GM21526 (cell line): ENCODE measurements at regions not wholly inside any gene's neighbourhood (a gene's known extent, or its start where the extent isn't known, plus 50 kb on each side); places are given as distances from the start of the nearest gene placed in this dataset.

ENCODE experiments used
- ATAC-seq: cut with Tn5 transposase; IDR thresholded peaks from one replicate; pipeline ENCODE4 v1.9.1; 2021; ENCODE audit warnings: moderate library complexity; ENCODE audit not compliant: unreplicated experiment, low FRiP score

DNA sequence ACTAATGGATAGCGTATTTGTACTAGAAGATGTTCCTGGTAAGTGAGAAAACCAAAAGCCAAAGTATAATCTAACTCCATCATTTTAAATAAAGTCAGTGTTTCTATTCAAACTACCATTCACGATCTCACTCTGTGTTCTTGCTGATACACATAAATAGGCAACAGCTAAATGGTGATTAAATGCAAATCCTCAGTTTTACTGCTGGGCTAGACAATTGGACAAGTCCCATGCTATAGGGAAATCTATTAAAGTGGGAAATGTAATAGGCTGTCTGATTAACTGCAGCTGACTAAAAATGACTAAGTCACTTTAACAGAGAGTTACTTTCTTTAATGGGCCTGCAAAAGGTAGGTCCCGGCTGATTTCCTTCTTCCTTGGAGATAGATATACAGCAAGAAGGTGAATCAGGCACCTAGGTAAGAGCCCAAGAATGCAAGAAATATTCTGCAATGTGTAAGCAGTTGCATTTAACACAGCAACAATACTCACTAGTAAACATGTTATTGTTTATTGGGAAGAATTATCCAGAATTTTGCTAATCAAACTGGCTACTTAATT is 298.4 kb downstream of the SLITRK6 start:
- no peak for ATAC-seq

DNA sequence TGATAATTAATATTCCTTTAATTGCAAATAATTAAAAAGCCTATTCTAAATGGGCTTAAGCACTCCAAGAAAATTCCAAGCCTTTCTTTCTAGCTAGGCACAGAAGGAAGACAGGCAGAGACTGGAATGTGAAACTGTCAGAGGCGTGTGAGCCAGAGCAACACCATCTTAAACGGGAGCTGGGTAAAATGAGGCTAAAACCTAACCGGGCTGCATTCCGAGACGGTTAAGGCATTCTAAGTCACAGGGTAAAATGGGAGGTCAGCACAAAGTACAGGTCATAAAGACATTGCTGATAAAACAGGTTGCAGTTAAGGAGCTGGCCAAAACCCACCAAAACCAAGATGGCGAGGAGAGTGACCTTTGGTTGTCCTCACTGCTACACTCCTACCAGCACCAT is 300.4 kb downstream of the SLITRK6 start:
- ATAC-seq: no peak

DNA sequence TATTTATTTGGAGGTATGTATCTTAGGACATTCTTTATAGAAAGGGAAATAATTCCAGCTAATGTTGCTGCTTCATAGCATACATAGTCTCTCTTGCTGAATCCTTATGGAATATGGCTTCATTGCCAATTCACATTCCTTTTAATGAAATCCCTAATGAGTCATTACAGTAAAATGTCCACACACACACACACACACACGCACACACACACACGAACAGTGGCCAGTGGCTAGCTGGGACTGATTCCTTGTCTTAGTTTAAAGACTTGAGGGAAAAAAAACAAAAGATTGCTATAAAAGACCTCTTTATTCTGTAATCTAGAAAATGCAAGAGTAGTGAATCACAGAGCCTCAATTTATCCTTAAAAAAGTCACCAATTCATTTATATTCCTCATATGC is 301.6 kb downstream of the SLITRK6 start:
- ATAC-seq: no peak

DNA sequence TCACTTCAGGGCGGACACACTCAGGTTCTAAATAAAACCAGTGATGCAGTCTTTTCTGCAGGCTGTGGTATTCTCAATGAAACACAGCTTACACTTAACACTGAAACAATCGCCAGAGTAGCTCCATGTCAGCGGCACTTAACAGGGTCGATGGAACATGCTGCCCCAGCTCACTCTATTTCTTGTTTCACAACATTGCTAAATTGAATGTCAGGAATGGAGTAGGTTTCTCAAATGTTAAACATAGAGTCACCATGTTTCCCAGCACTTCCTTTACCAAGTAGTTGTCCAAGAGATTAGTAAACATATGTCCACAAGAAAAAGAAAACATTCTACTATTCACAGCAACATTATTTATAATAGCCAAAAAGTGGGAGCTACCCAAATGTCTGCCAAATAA is 306.9 kb downstream of the SLITRK6 start:
- no peak for ATAC-seq

DNA sequence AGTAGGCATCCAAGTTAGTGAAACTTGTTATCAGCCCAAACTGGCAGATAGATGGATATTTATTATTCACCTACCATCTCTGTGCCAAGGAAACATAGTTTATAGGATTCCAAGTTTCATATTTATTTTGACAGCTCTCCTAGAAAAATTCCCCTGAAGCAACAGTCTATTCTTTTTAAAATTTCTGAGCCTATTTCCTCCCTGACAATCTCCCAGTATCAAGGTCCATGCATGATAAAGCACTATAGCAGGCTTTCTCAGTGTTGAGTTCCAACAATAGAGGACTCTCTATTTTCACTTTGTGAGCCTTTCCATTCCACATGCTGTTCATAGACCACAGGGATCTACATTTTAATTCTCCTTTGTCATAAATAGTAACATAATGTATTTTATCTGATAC is 312.6 kb downstream of the SLITRK6 start:
- ATAC-seq: no peak

DNA sequence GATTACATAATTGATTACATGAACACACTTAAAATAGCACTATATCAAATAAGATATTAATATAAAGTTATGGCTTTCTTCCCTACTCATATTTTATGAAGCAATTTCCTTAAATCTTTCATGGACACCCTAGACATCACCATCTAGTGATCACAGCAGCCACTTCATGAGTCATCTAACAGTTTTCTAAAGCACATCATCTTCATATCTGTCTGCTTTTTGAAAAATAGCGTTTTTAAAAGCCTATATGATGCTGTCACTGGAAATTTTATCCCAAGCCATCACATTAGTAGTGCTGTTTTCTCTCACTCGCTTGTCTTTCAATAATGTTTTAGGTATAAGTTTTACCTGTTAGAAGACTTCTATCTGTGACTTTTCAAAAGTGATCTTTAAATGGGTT is 326.1 kb downstream of the SLITRK6 start:
- no peak for ATAC-seq

DNA sequence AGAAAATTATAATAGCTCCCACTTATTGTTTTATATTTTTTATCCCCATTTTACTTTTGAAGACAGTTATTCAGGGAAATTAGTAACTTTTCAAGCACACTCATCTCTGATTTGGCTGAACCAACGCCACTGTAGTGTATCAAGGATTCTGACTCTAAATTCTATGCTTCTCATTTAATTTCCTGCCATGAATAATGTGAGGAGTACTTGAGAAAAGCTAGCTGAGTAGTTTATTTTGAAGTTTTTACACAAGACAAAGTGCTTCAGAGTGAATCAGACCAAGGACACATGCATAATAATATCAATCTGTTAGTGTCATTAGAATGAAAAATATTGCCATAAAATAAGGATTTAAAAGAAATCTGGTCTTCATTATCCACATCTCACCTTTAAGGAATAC is 329.9 kb downstream of the SLITRK6 start:
- no peak for ATAC-seq

DNA sequence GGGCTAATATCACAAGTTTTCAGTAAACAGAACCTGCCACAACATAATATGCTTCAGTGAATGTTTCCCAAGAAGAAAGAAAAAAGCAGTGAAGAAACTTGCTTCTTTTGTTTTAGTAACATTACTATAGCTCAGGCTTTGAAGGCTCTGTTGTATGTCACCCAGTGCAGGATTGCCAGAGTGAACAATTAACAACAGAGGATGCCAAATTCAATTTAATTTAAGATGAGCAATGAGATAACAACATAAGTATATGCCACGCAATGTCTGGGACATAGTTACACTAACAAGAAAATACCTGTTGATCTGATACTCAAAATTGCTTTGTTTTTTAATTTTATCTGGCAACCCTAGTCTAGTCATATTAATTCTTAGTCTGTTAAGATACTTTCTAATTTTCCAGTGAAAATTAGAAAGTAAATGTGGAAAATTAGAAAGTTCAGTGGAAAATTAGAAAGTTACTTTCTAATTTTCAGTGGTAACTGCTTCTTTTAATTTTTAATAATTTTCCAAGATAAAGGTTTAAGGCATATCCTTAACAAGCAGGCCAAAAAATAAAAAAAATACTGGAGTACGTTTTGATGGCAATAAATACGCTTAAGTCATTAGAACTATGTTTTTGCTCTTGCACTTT is 336.3 kb downstream of the SLITRK6 start:
- no peak for ATAC-seq

DNA sequence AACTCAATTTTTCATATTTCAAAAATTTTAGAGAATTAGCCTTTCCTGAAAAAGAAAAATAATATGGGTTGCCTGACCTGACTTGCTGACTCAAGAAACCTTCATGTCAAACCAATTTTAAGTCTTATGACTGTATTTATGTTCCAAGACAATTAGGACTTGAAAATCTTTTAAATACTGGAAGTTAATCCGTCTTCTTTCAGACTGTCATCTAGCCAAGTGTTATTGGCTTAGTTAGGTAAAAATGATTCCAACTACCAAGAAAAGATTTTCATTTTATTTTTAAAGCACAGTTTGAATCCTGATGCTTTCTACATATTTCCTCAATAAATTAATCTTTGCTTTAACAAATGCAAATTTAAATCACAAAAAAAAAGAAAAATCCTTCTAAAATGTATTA is 337.6 kb downstream of the SLITRK6 start:
- ATAC-seq: no peak

DNA sequence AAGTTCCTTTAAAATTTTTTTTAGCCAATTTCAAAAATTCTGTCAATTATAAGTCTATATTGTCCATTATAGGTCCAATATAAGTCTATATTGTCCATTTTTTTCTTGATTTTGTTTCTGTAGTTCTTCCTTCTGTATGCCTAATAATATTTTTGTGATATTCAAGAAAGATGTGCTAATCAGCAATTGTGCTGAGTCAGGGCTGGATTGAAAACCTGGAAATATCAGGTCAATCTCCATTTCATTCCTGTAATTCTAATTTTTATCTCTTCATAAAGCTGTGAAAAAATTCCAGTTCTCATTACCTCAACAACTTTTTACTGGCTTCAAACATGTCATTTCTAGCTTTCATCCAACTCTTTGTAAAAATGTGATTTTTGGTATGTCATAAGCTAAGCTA is 353.7 kb downstream of the SLITRK6 start:
- no peak for ATAC-seq

DNA sequence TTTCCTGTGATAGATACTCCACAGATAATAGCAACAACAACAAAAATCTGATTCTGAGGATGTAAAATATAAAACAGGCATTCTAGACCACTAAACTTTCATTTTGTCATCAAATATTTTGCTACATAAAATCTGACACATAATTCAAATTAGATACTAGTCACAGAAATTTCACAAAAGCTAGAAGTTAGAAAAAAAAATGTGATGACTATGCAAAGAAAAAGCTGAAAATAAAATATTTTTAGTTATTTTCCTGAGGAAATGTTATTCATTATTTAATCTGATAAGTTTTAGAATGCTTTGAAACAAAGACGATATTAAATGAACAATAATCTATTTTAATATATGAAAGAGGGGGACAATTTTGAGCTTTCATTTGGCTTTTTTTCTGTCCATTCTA is 357.2 kb downstream of the SLITRK6 start:
- ATAC-seq: no peak

DNA sequence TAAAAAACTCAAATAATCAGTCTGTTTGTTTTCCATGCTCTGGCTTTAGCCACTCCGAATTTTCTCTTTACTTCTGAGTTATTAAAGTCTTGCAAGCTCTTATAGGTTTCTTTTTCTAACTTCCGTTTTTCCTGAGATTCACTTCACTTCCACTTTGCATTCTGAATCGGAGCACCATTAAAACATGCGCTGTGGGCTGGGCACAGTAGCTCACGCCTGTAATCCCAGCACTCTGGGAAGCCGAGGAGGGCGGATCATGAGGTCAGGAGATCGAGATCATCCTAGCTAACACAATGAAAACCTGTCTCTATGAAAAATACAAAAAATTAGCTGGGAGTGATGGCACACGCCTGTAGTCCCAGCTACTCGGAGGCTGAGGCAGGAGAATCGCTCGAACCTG is 357.9 kb downstream of the SLITRK6 start:
- no peak for ATAC-seq

DNA sequence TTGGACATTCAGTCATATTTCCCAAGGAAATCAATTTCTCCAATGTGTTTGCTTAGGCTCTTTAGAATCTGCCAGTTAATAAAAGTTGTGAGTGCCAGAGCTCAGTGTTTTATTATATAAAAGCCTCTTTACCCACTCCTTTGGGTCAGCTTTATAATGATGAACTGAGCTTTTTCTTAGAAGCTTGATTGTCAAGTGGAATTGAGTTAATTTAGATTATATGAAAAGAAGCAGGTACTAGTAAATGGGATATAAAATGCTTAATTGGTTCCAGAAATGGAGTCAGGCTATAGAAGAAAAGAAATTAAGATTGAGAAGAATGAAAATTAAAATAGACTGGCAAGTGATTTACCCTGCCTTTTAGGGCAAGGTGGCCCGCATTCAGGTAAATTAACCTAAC is 363.2 kb downstream of the SLITRK6 start:
- ATAC-seq: no peak

DNA sequence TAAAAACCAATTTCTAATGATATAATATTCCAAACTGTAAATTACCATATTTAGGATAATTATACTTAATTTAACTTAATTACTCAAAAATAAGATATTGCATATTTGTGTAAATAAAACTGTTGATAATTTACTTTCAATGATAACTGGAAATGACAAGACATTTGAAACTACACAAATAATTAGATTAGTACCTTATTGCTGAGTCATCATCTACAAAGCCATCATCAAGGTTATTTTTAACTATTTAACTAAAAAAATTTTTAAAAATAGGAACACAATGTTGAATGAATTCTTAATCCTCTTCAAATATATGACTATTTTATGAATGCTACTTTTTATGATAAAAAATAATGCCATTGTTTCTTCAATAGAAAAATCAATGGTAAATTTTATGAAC is 364.3 kb downstream of the SLITRK6 start:
- no peak for ATAC-seq

DNA sequence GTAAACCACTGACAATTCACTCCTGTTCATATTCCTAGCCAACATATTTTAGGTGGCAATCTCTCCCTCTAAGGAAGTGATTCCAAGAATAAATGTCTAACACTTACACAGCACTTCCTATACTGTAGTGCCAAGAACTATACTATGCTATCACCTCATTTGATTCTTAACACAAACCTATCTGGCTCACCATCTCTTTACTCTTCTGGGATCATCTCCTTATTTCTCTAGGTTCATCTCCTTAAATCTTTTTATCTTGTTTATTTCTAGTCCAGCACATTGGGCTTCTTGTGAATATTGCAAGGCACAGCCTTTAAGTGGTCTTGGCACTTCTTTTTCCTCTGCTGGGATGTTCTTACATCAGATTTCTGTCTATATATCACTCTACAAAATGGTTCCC is 366.3 kb downstream of the SLITRK6 start:
- ATAC-seq: no peak

DNA sequence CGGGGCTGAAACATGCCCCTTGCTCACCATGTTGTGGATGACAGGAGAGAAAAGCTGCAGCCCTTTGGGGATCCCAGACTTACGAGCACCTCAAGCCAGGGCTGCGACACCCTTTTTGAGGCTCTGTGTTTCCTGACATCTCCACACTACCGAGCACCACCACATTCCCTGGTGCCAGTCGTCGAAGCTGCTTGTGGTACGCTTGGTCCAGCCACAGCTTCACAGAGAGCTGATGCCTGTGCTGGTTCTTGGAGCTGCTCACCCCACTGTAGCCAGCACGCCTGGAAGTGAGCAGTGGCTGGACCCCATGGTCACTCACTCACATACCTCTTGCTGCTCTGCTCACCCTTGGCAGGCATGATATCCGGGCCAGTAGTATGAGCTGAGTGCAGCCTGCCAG is 367.5 kb downstream of the SLITRK6 start:
- no peak for ATAC-seq

DNA sequence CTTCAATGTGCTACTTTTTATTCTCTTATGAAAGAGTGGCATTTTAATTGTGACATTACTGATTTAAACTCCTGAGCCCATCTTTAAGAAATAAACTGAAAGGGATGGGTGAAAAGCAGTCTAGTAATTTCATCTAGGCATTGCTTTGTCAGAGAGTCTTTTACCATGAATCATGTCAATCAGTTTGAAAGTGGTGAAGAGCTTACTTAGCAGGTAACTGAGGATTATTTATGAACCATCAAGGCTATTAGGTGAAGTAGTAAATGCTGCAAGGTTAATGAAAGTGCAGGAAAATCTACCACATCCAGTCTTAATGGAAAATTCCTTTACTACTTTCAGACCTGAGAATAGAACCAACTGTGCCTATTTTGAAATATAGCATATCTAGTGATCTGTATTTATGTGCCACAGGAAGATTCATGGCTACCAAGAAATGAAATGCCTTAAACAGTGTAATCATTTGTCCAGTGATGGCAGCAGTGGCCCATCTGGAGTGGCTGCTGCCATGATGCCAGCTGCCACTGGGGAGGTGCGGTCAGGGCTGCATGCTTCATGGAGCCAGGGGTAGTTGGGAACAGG is 368.9 kb downstream of the SLITRK6 start:
- no peak for ATAC-seq

DNA sequence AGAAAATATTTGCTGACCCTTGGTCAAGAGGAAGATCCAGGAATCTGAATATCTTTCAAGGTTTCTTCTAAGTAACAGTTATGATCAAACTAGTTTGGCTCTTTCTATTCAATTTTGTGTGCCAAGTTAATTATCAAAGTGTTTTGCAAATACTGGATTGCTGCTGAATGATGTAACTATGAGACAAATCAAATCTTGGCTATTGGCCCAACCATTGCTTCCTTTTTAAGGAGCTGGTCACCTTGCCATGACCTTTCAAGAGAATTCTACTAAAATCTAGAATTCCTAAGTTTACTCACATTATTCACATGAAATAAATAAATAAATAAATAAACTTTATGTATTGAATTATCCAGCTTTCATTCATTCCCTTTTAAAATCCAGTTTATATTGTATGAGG is 371.8 kb downstream of the SLITRK6 start:
- no peak for ATAC-seq

DNA sequence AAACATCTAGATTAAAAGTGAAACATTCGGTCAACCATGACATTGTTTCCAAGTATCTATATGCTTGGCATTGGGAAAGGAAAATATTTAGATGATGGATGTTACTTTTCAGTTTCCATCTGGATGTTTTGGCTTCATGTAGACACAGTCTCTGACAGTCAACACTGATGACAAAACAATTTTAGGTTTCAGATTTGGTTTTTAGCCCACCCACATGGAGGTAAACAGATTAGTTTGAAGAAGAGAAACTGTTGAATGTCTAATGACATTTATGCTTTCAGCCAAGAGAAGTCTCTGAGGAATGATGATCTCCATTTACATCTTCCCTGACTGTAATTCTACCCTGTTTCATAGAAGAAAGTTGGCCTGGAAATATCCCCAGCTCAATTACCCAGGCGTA is 379.1 kb downstream of the SLITRK6 start:
- no peak for ATAC-seq

DNA sequence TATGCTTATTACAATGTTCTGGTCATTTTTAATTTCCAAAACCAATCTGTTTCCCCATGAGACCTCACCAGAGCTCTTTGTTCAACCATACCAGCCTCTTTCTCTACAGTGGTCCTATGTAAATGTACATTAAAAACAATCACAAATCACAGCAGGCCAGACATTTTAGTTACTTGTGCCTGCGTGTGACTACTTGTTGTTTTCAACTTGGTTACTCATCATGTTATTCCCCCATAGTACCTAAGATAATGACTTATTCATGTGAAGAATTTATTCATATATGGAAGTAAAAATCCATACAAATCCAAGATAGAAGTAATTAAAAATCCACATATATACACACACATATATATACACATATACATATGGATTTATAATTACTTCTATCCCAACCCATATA is 379.6 kb downstream of the SLITRK6 start:
- ATAC-seq: no peak

DNA sequence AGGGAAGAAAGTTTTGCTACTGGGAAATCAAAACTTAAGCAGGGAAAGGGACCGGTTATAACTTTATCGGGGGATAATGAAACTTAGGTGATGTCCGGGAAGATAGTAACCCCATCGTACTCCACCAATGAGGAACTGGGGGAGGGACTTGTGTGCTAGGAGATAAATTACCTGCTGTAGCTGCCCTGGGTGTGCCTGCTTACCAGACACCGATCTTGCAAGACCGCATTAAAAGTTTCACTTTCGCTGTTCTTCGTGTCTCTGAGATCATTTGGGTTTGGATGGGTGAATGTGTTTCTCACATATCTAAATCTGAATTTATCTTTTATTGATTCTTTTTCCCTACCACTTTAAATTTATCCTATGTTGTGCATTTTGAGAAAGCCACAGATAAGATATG is 381.4 kb downstream of the SLITRK6 start:
- ATAC-seq: no peak

DNA sequence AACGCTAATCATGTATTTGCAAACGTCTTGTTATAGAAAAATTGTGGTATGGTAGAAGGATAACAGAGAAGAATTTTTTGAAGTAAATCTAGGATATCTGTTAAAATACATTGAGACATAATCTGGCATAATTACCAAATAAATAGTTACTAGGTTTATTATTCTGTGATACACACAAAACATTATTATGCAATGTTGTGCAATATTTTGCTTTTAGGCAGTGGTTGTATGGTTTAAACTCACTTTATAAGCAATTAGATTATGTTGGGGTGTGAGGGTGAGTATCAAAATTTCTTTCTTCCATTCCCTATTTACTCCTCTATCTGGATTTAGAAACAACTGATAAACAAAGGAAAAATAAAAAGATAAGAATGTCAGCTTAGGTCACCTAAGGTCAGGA is 385.6 kb downstream of the SLITRK6 start:
- no peak for ATAC-seq

DNA sequence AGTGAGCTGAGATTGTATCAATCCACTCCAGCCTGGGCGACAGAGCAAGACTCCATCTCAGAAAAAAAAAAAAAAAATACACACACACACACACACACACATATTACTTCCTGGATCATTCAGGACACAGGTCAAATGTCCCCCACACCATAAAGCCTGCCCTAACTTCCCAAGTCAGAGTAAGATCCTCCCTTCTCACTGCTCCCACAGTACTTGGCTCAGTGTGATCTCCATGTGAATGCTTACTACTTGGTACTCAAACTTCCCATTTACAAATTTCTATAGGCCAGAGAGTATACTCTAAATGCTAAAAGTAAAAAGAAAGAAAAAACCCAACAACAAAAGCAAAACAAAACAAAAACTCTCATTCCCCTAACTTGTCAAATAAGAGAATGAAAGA is 386.8 kb downstream of the SLITRK6 start:
- no peak for ATAC-seq
